ENCODE measurements at regions not wholly inside any gene's neighbourhood (a gene's known extent, or its start where the extent isn't known, plus 50 kb on each side); places are given as distances from the start of the nearest gene placed in this dataset.

GRCh38 chr12:46073321-46073720 lies 82.9 kb upstream of the SCAF11 start:
- no peak for TF ChIP-seq CTCF (IDR thresholded peaks at IDR 0.05)
- no peak for TF ChIP-seq POLR2A (IDR thresholded peaks at IDR 0.05)
